Ectodermal cell (in vitro differentiated cells): ENCODE measurements at regions not wholly inside any gene's neighbourhood (a gene's known extent, or its start where the extent isn't known, plus 50 kb on each side); places are given as distances from the start of the nearest gene placed in this dataset.

Experiments
- H3K27ac ChIP-seq: 2 replicates; pipeline ENCODE4 v1.7.0; 2013; ENCODE audit warnings: mild to moderate bottlenecking, low read depth, low read length; ENCODE audit not compliant: insufficient read depth, poor library complexity, severe bottlenecking
- H3K27me3 ChIP-seq: 2 replicates; pipeline ENCODE4 v1.7.0; 2013; ENCODE audit warnings: mild to moderate bottlenecking, low read length; ENCODE audit not compliant: insufficient read depth, control insufficient read depth, poor library complexity, severe bottlenecking
- H3K36me3 ChIP-seq: one replicate; pipeline ENCODE4 v1.7.0; 2013; ENCODE audit warnings: low read length; ENCODE audit not compliant: control insufficient read depth, insufficient read depth
- H3K4me1 ChIP-seq: one replicate; pipeline ENCODE4 v1.7.0; 2013; ENCODE audit warnings: low read length; ENCODE audit not compliant: control insufficient read depth, insufficient read depth
- H3K4me3 ChIP-seq: 2 replicates; pipeline ENCODE4 v1.7.0; 2013; ENCODE audit warnings: low read depth, low read length, control low read depth; ENCODE audit not compliant: insufficient read depth
- H3K9me3 ChIP-seq: 2 replicates; pipeline ENCODE4 v1.7.0; 2013; ENCODE audit warnings: mild to moderate bottlenecking, low read length, moderate library complexity; ENCODE audit not compliant: control insufficient read depth
- WGBS, 2 experiments: methylation state at CpG; one replicate each; pipeline ENCODE4 v1.1.7; 2013; ENCODE audit warnings: missing lambda C conversion rate in 2 of 2; 5-methylcytosine and 5-hydroxymethylcytosine counted together

DNA sequence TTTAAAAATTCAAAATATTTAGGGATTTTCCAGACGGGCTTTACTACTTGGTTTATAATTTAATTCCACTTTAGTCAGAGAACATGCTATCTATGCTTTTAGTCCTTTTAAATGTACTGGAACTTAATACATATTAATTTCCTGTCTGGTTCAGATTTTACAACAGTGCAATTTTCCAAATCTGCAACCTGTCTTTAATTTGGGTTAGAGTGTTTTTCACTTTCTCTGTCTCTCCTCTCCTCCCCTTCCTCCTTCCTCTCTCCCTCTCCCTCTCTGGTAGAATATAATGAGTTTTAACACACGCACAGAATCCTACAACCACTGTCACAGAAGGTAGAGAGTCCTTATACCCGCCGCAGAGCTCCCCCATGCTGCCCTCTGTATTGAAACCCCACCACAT is 950.7 kb downstream of the BRD1 start:
- Histone ChIP-seq H3K27ac (no peak overlapping the region), H3K9me3 (no peaks in the 10 kb centered on the region), H3K27me3 (no peaks in the 10 kb centered on the region), H3K4me1 (no peaks in the 10 kb centered on the region), H3K36me3 (no peaks in the 10 kb centered on the region), H3K4me3 (no peak overlapping the region)
- WGBS, 2 experiments = 77 to 81% methylated on average over 3 to 4 of the region's 4 CpGs

GRCh38 chr22:48874956-48875355 is 952.7 kb downstream of the BRD1 start:
- Histone ChIP-seq H3K36me3 (no peaks in the 10 kb centered on the region), H3K27me3 (no peaks in the 10 kb centered on the region), H3K4me3 (no peak overlapping the region), H3K27ac (no peak overlapping the region), H3K4me1 (no peaks in the 10 kb centered on the region), H3K9me3 (no peaks in the 10 kb centered on the region)
- WGBS, 2 experiments = 87 to 92% methylated on average over 5 of the region's 5 CpGs

DNA sequence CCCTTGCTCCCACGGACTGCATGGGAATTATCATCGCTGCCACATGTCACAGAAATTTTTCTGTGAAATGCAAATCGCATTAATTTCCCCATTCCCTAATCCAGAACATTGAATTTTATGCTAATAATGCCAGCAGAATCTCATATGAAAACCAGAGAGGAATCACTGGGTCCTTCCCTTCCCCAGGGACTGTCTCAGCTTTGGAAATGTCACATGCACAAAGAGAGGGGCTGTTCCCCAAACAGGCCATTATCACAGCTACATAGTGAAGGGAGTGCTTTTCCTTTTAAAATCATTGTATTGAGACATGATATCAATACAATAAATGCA is 954.5 kb downstream of the BRD1 start:
- 89 to 97% methylated on average over 3 of the region's 3 CpGs for WGBS, 2 experiments
- no peak overlapping the region for H3K4me3 ChIP-seq
- H3K36me3 ChIP-seq = no peaks in the 10 kb centered on the region
- H3K4me1 ChIP-seq = no peaks in the 10 kb centered on the region
- H3K9me3 ChIP-seq = no peaks in the 10 kb centered on the region
- no peaks in the 10 kb centered on the region for H3K27me3 ChIP-seq
- H3K27ac ChIP-seq = no peak overlapping the region

DNA sequence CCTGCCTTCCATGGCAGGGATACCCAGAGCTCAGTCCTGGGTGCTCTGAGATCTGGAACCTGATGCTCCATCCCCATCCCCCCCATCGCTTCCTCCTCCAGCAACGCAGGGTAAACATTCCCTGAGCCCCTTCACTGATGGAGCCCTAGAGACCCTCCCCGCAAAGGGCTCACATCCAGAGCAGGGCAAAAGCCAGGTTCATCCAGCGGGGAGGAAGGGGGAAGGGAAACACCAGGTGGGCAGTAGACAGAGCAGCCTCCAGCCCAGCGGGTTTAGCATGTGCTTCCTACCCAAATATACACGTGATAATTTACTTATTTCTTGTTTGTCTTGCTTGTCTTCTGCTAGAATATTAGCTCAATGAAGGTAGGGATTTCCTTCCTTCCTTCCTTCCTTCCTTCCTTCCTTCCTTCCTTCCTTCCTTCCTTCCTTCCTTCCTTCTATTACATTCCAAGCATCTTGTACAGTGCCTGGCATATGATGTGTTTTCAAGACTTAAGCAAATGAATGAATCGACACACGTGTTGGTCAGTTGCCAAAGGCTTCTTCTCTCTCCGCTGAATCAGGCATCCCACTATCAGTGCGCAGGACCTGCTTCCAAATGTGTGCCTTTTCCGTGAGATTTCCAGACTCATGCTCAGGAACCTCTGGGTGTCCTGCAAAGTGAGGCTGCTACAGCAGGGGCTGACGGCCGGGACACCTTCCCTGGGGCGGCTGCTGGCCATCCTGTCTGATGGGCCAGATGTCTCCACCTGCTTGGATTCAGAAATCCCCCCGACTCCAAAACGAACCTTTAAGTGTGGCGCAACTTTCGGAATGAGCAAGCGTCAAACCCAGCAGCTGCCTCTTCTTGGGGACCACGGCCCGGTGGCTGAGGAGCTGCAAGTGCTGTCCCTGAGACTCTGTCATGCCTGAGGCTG is 955.1 kb downstream of the BRD1 start:
- WGBS, 2 experiments = 86 to 88% methylated on average over 19 to 21 of the region's 21 CpGs

GRCh38 chr22:48871176-48871840 is 956.4 kb downstream of the BRD1 start:
- Histone ChIP-seq H3K9me3 (no peaks in the 10 kb centered on the region), H3K27me3 (no peaks in the 10 kb centered on the region), H3K4me3 (no peak overlapping the region), H3K36me3 (no peaks in the 10 kb centered on the region), H3K4me1 (no peaks in the 10 kb centered on the region), H3K27ac (no peak overlapping the region)
- 88 to 93% methylated on average over 12 of the region's 12 CpGs for WGBS, 2 experiments

More for the DNA sequence above, 955.1 kb downstream of the BRD1 start:
- H3K27me3 ChIP-seq = no peaks in the 10 kb centered on the region
- H3K9me3 ChIP-seq = no peaks in the 10 kb centered on the region
- H3K4me3 ChIP-seq = no peak overlapping the region
- no peak overlapping the region for H3K27ac ChIP-seq
- no peaks in the 10 kb centered on the region for H3K36me3 ChIP-seq
- no peaks in the 10 kb centered on the region for H3K4me1 ChIP-seq

- H3K27ac ChIP-seq = no peak overlapping the region
- 86 to 90% methylated on average over 13 of the region's 13 CpGs for WGBS, 2 experiments
- H3K9me3 ChIP-seq = no peaks in the 10 kb centered on the region
- H3K4me3 ChIP-seq = no peak overlapping the region
- H3K36me3 ChIP-seq = no peaks in the 10 kb centered on the region
- H3K27me3 ChIP-seq = no peaks in the 10 kb centered on the region
- H3K4me1 ChIP-seq = no peaks in the 10 kb centered on the region
These were observed 957.2 kb downstream of the BRD1 start for GRCh38 chr22:48870436-48870835.

- Histone ChIP-seq H3K27ac (no peak overlapping the region), H3K9me3 (no peaks in the 10 kb centered on the region)
- 93 to 98% methylated on average over 5 of the region's 5 CpGs for WGBS, 2 experiments
These were observed 957.9 kb downstream of the BRD1 start for GRCh38 chr22:48869788-48870187.

DNA sequence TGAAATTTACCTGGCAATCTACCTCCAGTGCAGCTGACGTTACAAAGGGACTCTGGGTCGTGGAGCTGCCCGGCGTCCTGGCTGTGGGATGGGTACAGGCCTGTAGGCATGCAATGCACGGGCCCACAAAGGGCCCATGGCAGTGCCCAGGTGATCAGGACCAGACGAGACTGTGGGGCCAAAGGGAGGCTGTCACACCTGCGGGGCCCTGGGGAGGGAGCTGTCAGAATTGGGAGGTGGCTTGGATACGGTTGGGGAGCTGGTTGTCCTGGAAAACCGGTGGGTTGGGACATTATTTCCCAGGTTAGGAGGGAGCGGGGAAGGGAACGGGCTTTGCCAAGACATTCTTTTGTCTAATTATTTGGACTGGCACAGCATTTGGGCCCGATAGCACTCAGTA is 958.5 kb downstream of the BRD1 start:
- Histone ChIP-seq H3K9me3 (no peaks in the 10 kb centered on the region), H3K27me3 (no peaks in the 10 kb centered on the region), H3K27ac (no peak overlapping the region), H3K4me3 (no peak overlapping the region), H3K4me1 (no peaks in the 10 kb centered on the region), H3K36me3 (no peaks in the 10 kb centered on the region)
- 94 to 95% methylated on average over 12 of the region's 12 CpGs for WGBS, 2 experiments

More at GRCh38 chr22:48869788-48870187, 957.9 kb downstream of the BRD1 start:
- H3K4me1 ChIP-seq = no peaks in the 10 kb centered on the region
- no peaks in the 10 kb centered on the region for H3K36me3 ChIP-seq
- no peaks in the 10 kb centered on the region for H3K27me3 ChIP-seq
- no peak overlapping the region for H3K4me3 ChIP-seq

- Histone ChIP-seq H3K4me1 (no peaks in the 10 kb centered on the region), H3K4me3 (no peak overlapping the region), H3K36me3 (no peaks in the 10 kb centered on the region), H3K27me3 (no peaks in the 10 kb centered on the region), H3K9me3 (no peaks in the 10 kb centered on the region), H3K27ac (no peak overlapping the region)
- WGBS, 2 experiments = 66 to 71% methylated on average over 6 of the region's 6 CpGs
These were observed 959.1 kb downstream of the BRD1 start for GRCh38 chr22:48868554-48868953.

- no peak overlapping the region for H3K27ac ChIP-seq
- 84 to 85% methylated on average over 10 of the region's 10 CpGs for WGBS, 2 experiments
- no peaks in the 10 kb centered on the region for H3K27me3 ChIP-seq
- no peaks in the 10 kb centered on the region for H3K36me3 ChIP-seq
- H3K4me1 ChIP-seq = no peaks in the 10 kb centered on the region
- no peak overlapping the region for H3K4me3 ChIP-seq
- H3K9me3 ChIP-seq = no peaks in the 10 kb centered on the region
These were observed 959.8 kb downstream of the BRD1 start for GRCh38 chr22:48867891-48868290.
